Transverse colon (tissue), 4 donors: ENCODE measurements at regions not wholly inside any gene's neighbourhood (a gene's known extent, or its start where the extent isn't known, plus 50 kb on each side); places are given as distances from the start of the nearest gene placed in this dataset.

Source experiments
- DNase-seq: peaks from one replicate; pipeline ENCODE4 v3.0.0-alpha.2; 2019
- H3K27ac ChIP-seq, 4 donors: fragments of 200-600 bp; sonication (generic); 2 replicates each; pipeline ENCODE4 v1.5.1; 2016 to 2018; ENCODE audit warnings: inconsistent platforms in 4 of 4
- H3K27me3 ChIP-seq: fragments of 200-600 bp; sonication (generic); 2 replicates; pipeline ENCODE4 v1.5.1; 2017; ENCODE audit warnings: inconsistent platforms
- H3K36me3 ChIP-seq, 4 donors: fragments of 200-600 bp; sonication (generic); 2 replicates each; pipeline ENCODE4 v1.5.1; 2017 to 2019; ENCODE audit warnings: inconsistent platforms in 4 of 4
- H3K4me1 ChIP-seq, 4 donors: fragments of 200-600 bp; sonication (generic); 2 replicates each; pipeline ENCODE4 v1.5.1; 2017 to 2020; ENCODE audit warnings: inconsistent platforms in 4 of 4
- H3K4me3 ChIP-seq, 4 donors: fragments of 200-600 bp; sonication (generic); 1 replicate in 1 of 4; 2 replicates in 3 of 4; pipeline versions ENCODE4 v1.5.1 to v1.6.1; 2017 to 2019; ENCODE audit warnings: inconsistent platforms in 4 of 4
- H3K9me3 ChIP-seq, 2 donors: fragments of 200-600 bp; sonication (generic); 2 replicates each; pipeline ENCODE4 v1.5.1; 2017 to 2019; ENCODE audit warnings: inconsistent platforms in 2 of 2
- CTCF ChIP-seq, 5 experiments: fragments of 200-600 bp in 3 of 5; fragments of 450-650 bp in 2 of 5; sonication (generic) in 3 of 5; IDR thresholded peaks; 1 replicate in 2 of 5; 2 replicates in 3 of 5; pipeline ENCODE4 v1.5.1; 2016 to 2017; ENCODE audit warnings: antibody characterized with exemption in 5 of 5, inconsistent platforms in 3 of 5, mild to moderate bottlenecking in 2 of 5, moderate library complexity in 1 of 5
- EP300 ChIP-seq: sonication (generic); formaldehyde crosslinking; IDR thresholded peaks from one replicate; pipeline ENCODE4 v1.6.1; 2017; ENCODE audit warnings: antibody characterized with exemption, low read depth
- POLR2A ChIP-seq: fragments of 450-650 bp; IDR thresholded peaks from one replicate; pipeline ENCODE4 v1.6.1; 2016; ENCODE audit warnings: antibody characterized with exemption, mild to moderate bottlenecking, moderate library complexity
- POLR2AphosphoS5 ChIP-seq, 3 donors: sonication (generic); formaldehyde crosslinking; IDR thresholded peaks; one replicate each; pipeline ENCODE4 v1.6.1; 2016; ENCODE audit warnings: antibody characterized with exemption in 3 of 3
- WGBS, 2 donors: methylation state at CpG; one replicate each; pipeline ENCODE4 v1.1.5; 2018; ENCODE audit warnings: low coverage in 1 of 2; 5-methylcytosine and 5-hydroxymethylcytosine counted together
- in situ Hi-C, 4 donors: fragments of 200-750 bp; cut with MboI; loops; one replicate each; pipeline versions ENCODE4 v1.15.0 to v1.15.1; 2017; ENCODE audit warnings: low sequenced_read_pairs in 3 of 4, low pct_ligation_motif_present in 1 of 4, low pct_unique_long_range_greater_than_20kb in 1 of 4
- intact Hi-C: fragments of 100-400 bp; cut with DNase I; formaldehyde crosslinking; loops from one replicate; pipeline ENCODE4 v1.15.1; 2023; ENCODE audit warnings: low total_unique reads

DNA sequence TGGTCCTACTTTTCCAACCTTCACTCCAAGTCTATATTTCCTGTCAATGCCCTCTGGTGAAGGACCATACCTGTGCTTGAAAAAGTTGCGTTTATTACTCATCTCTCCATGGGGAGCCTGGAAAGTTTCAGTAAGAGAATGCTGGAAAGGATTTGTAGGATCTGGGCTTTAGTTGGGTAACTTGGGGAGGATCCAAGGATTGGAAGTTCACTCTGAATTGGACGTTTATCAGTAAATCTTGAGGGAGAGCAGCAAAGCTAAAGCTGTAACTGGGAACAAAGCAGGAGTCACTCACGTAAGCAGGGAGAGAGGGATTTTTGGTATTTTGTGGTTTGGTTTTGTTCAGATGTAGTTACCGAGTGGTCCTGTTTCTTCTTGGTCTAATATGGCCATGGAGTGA lies 51.4 kb upstream of the NPVF start:
- intact Hi-C loops (loop anchor here (5.0 kb wide), 1 partner anchor 457 kb away; no protein-coding TSS in a partner anchor), in situ Hi-C loops (no loop called here)
- WGBS, 2 donors: 63 to 68% methylated on average over 3 to 4 of the region's 4 CpGs
- no peak overlapping the region for H3K4me3 ChIP-seq
- H3K27me3 ChIP-seq: no peaks in the 10 kb centered on the region
- DNase-seq: no peak
- peaks cover 0 to 12% (median 7%) of the 10 kb centered on the region in 4 donors for H3K4me1 ChIP-seq
- H3K36me3 ChIP-seq: no peaks in the 10 kb centered on the region
- H3K27ac ChIP-seq: no peak overlapping the region
- no peaks in the 10 kb centered on the region for H3K9me3 ChIP-seq
- TF ChIP-seq CTCF (IDR thresholded peaks at IDR 0.05) (no peak), POLR2AphosphoS5 (IDR thresholded peaks at IDR 0.05) (no peak), EP300 (no peak), POLR2A (no peak)

DNA sequence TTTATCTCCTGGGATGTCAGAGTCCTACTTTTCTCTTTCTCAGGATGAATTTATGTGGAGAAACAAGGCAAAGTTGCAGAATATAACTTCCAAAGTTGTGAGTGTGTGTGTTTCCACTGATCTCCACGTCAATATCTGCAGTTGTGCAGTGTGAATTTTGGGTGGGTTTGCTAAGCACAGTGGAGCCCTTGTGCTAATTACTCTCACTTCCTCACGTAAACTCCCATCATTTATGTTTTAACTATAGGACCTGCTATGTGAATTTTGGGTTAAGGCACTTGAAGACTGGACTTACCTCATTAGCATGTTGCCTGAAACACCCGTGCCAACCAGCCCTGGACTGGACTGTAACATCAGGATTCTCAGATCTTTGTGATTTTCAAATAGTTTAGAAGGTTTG lies 51.9 kb upstream of the NPVF start:
- intact Hi-C loops (no loop called here), in situ Hi-C loops (no loop called here)
- H3K27me3 ChIP-seq: no peaks in the 10 kb centered on the region

GRCh38 chr7:25282194-25282593 lies 53.9 kb upstream of the NPVF start:
- DNase-seq: peak; percentile 58
- 37 to 55% methylated on average over 5 to 8 of the region's 8 CpGs for WGBS, 2 donors
- H3K4me1 ChIP-seq: peaks cover 0 to 12% (median 7%) of the 10 kb centered on the region in 4 donors
- intact Hi-C loops: no loop called here
- no peak overlapping the region for H3K27ac ChIP-seq
- no peaks in the 10 kb centered on the region for H3K36me3 ChIP-seq
- TF ChIP-seq EP300 (peak; percentile 31), POLR2AphosphoS5 (IDR thresholded peaks at IDR 0.05) (peak in 1 of 3 donors; percentile 21), CTCF (IDR thresholded peaks at IDR 0.05) (no peak)
- H3K27me3 ChIP-seq: no peaks in the 10 kb centered on the region
- no peak overlapping the region for H3K4me3 ChIP-seq
- in situ Hi-C loops: no loop called here
- H3K9me3 ChIP-seq: no peaks in the 10 kb centered on the region

More for the DNA sequence above, 51.9 kb upstream of the NPVF start:
- no peak for TF ChIP-seq POLR2AphosphoS5 (IDR thresholded peaks at IDR 0.05)
- no peak for TF ChIP-seq POLR2A
- TF ChIP-seq CTCF (IDR thresholded peaks at IDR 0.05): no peak
- H3K27ac ChIP-seq: no peak overlapping the region
- no peak overlapping the region for H3K4me3 ChIP-seq
- no peaks in the 10 kb centered on the region for H3K36me3 ChIP-seq
- DNase-seq: no peak
- no peaks in the 10 kb centered on the region for H3K9me3 ChIP-seq
- 81 to 89% methylated on average over 3 of the region's 3 CpGs for WGBS, 2 donors
- H3K4me1 ChIP-seq: peaks cover 0 to 12% (median 7%) of the 10 kb centered on the region in 4 donors

DNA sequence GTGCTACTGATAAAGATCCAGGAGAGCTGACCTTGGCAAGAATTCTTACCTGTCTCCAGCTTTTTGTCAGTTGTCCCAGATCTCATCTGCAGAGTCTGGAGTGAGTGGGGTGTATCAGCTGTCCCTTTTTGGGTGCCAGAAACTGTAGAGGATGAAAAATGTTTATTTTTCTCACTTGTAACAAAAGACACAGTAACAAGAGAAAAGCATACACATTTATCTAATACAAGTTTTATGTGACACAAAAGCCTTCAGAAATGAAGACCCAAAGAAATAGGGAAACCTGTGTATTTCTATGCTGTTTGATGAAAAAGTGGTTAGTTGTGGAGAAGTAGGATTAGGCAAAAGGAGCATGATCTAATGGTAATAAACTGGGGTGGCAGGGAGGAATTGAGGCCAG lies 58.5 kb upstream of the NPVF start:
- no peaks in the 10 kb centered on the region for H3K36me3 ChIP-seq
- in situ Hi-C loops (no loop called here), intact Hi-C loops (no loop called here)
- no peaks in the 10 kb centered on the region for H3K27me3 ChIP-seq
- no peak overlapping the region for H3K4me3 ChIP-seq
- no peaks in the 10 kb centered on the region for H3K9me3 ChIP-seq
- H3K4me1 ChIP-seq: peaks cover 0 to 16% (median 6%) of the 10 kb centered on the region in 4 donors
- DNase-seq: no peak
- no peak overlapping the region for H3K27ac ChIP-seq
- no peak for TF ChIP-seq POLR2AphosphoS5 (IDR thresholded peaks at IDR 0.05)
- no peak for TF ChIP-seq CTCF (IDR thresholded peaks at IDR 0.05)
- no peak for TF ChIP-seq POLR2A
- no peak for TF ChIP-seq EP300
